OCI-LY7 (cell line): ENCODE measurements at regions not wholly inside any gene's neighbourhood (a gene's known extent, or its start where the extent isn't known, plus 50 kb on each side); places are given as distances from the start of the nearest gene placed in this dataset.

Experiments
- BruUV-seq: library from RNA; stranded (reverse); fragments of 400-500 nt; replicated peaks from 2 replicates; lab custom pipeline; 2021; lab: Mats Ljungman, UMichigan
- CTCF ChIA-PET: fragments of 300-600 bp; sonication (Branson Sonifier 250); formaldehyde crosslinking; loops from one replicate; lab custom pipeline; 2022; ENCODE audit warnings: antibody characterized with exemption; ENCODE audit not compliant: unreplicated experiment; lab: Charles Lee
- POLR2A ChIA-PET: fragments of 300-600 bp; sonication (Branson Sonifier 250); formaldehyde crosslinking; loops from one replicate; lab custom pipeline; 2022; ENCODE audit warnings: antibody characterized with exemption; lab: Charles Lee
- DNase-seq: peaks from one replicate; pipeline ENCODE4 v3.0.0-alpha.2; 2015; ENCODE audit warnings: low spot score
- H2AFZ ChIP-seq: fragments of 200-600 bp; sonication (generic), shearing (Covaris generic); 2 replicates; pipeline ENCODE4 v1.6.1; 2014; ENCODE audit warnings: mild to moderate bottlenecking, antibody characterized with exemption, low read length, moderate library complexity
- H3K27ac ChIP-seq: fragments of 200-600 bp; sonication (generic); 2 replicates; pipeline ENCODE4 v1.5.1; 2014; ENCODE audit warnings: mixed run types, low read depth, mild to moderate bottlenecking, moderate library complexity, low read length, inconsistent platforms; ENCODE audit not compliant: poor library complexity, severe bottlenecking
- H3K36me3 ChIP-seq: fragments of 200-600 bp; sonication (generic); 2 replicates; pipeline ENCODE4 v1.6.1; 2014; ENCODE audit warnings: mild to moderate bottlenecking, antibody characterized with exemption, low read length, moderate library complexity, mixed read lengths; ENCODE audit not compliant: insufficient read depth
- H3K4me1 ChIP-seq: fragments of 200-600 bp; sonication (generic); 2 replicates; pipeline ENCODE4 v1.5.1; 2014; ENCODE audit warnings: mild to moderate bottlenecking, low read length; ENCODE audit not compliant: insufficient read depth, poor library complexity, severe bottlenecking
- H3K4me2 ChIP-seq: fragments of 200-600 bp; sonication (generic); 2 replicates; pipeline ENCODE4 v1.6.1; 2014; ENCODE audit warnings: mild to moderate bottlenecking, low read length
- H3K4me3 ChIP-seq: fragments of 200-600 bp; sonication (generic); 2 replicates; pipeline ENCODE4 v1.5.1; 2014; ENCODE audit warnings: mild to moderate bottlenecking, low read depth, low read length; ENCODE audit not compliant: poor library complexity, severe bottlenecking
- H3K79me2 ChIP-seq: fragments of 200-600 bp; sonication (generic); 2 replicates; pipeline ENCODE4 v1.6.1; 2016; ENCODE audit warnings: low read depth, mild to moderate bottlenecking, low read length, moderate library complexity, mixed read lengths; ENCODE audit not compliant: insufficient read depth
- H3K9me2 ChIP-seq: fragments of 200-600 bp; sonication (generic); 2 replicates; pipeline ENCODE4 v1.6.1; 2016; ENCODE audit warnings: mild to moderate bottlenecking, low read length, mixed read lengths; ENCODE audit not compliant: insufficient read depth
- H3K9me3 ChIP-seq: fragments of 200-600 bp; sonication (generic); 2 replicates; pipeline ENCODE4 v1.6.1; 2014; ENCODE audit warnings: mild to moderate bottlenecking, mixed run types, low read length, mixed read lengths
- H4K20me1 ChIP-seq: fragments of 200-600 bp; sonication (generic); 2 replicates; pipeline ENCODE4 v1.6.1; 2014; ENCODE audit warnings: mild to moderate bottlenecking, antibody characterized with exemption, low read length, moderate library complexity, mixed read lengths; ENCODE audit not compliant: insufficient read depth
- EZH2phosphoT487 ChIP-seq: fragments of 200-600 bp; sonication (generic); IDR thresholded peaks from 2 replicates; pipeline ENCODE4 v1.6.1; 2018; ENCODE audit warnings: low read depth, borderline replicate concordance, mild to moderate bottlenecking, mixed run types, antibody characterized with exemption, low read length, moderate library complexity, mixed read lengths
- intact Hi-C: fragments of 100-400 bp; cut with micrococcal nuclease; formaldehyde crosslinking; loops from one replicate; pipeline ENCODE4 v1.10.0; 2022; ENCODE audit not compliant: unreplicated experiment
- TF ChIP-seq, protein P1 (sequence below): fragments of 200-600 bp; sonication (generic); conservative IDR thresholded peaks from 2 replicates; pipeline ENCODE4 v1.5.1; 2014; ENCODE audit warnings: mild to moderate bottlenecking, antibody characterized with exemption, low read length, moderate library complexity, mixed read lengths

DNA sequence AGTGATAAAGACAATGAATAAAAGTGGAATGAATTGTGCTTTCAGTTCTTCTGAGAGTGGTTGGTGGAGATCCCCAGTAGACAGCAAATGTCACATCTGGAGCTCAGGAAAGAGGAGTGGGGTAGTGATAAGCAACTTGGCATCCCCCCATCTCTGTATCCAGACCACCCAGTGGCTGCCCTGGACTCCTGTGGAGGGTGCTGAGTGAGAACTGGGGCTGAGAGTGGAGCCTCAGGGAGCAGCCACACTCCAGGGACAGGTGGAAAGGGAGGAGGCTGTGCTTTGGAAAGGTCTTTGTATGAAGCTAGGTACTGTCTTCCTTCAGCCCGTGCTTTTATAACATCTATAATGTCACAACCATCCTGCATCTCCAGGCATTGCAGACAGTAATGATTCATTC is 85.6 kb upstream of the RASGRF1 start:
- no TSS peak for BruUV-seq
- H3K4me3 ChIP-seq, result no peak overlapping the region
- H3K9me3 ChIP-seq, result no peaks in the 10 kb centered on the region
- H3K79me2 ChIP-seq, result no peaks in the 10 kb centered on the region
- H3K4me1 ChIP-seq, result no peaks in the 10 kb centered on the region
- no peak overlapping the region for H3K4me2 ChIP-seq
- no peaks in the 10 kb centered on the region for H3K36me3 ChIP-seq
- CTCF ChIA-PET, result no interaction called here
- no peak overlapping the region for H2AFZ ChIP-seq
- H4K20me1 ChIP-seq, result no peaks in the 10 kb centered on the region
- H3K27ac ChIP-seq, result no peak overlapping the region
- TF ChIP-seq EZH2phosphoT487, result no peak
- TF ChIP-seq, protein P1, sequence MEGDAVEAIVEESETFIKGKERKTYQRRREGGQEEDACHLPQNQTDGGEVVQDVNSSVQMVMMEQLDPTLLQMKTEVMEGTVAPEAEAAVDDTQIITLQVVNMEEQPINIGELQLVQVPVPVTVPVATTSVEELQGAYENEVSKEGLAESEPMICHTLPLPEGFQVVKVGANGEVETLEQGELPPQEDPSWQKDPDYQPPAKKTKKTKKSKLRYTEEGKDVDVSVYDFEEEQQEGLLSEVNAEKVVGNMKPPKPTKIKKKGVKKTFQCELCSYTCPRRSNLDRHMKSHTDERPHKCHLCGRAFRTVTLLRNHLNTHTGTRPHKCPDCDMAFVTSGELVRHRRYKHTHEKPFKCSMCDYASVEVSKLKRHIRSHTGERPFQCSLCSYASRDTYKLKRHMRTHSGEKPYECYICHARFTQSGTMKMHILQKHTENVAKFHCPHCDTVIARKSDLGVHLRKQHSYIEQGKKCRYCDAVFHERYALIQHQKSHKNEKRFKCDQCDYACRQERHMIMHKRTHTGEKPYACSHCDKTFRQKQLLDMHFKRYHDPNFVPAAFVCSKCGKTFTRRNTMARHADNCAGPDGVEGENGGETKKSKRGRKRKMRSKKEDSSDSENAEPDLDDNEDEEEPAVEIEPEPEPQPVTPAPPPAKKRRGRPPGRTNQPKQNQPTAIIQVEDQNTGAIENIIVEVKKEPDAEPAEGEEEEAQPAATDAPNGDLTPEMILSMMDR, result no peak
- POLR2A ChIA-PET, result no interaction called here
- no peak for DNase-seq
- no peaks in the 10 kb centered on the region for H3K9me2 ChIP-seq
- intact Hi-C loops, result no loop called here

DNA sequence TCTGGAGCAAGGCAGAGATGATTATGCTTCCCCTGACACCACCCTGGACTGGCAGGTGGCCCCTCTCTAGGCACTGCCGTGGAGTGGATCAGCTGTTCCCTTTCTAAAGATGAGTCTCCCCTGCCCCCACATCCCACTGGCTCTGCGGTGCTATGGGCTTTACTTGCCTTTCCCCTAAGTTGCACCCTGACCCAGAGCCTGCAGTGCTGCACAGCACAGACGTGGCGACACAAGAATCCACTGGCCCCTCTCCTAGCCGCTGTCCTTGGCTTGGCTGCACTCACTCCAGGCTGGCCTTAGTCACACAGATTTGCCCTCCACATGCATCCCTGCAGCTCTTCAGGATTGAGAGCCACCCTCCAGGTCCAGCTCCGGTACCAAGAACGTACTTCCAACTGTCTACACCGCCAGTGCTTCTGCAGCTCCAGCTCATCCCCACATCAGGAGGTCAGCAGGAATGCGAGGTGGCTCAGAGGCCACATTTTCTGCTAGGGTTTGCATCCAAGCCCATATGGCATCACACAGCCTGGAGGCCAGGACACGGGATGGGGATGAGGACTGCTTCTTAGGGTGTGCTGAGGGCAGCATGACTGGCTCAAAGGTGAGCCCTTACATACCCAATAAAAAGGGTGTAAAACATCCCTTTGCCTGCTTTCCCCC is 82.4 kb upstream of the RASGRF1 start:
- H3K4me1 ChIP-seq, result no peaks in the 10 kb centered on the region
- H3K4me2 ChIP-seq, result no peak overlapping the region
- H3K36me3 ChIP-seq, result no peaks in the 10 kb centered on the region
- no peak for DNase-seq
- H3K79me2 ChIP-seq, result no peaks in the 10 kb centered on the region
- H3K4me3 ChIP-seq, result no peak overlapping the region
- ChIA-PET POLR2A (no interaction called here), CTCF (interaction anchor here (1.6 kb wide), 1 partner anchor 11 kb away, joined by 7 read pairs; no protein-coding TSS in a partner anchor)
- BruUV-seq, result no TSS peak
- no peak overlapping the region for H3K27ac ChIP-seq
- TF ChIP-seq, protein P1, result no peak
- TF ChIP-seq EZH2phosphoT487, result no peak
- no peaks in the 10 kb centered on the region for H4K20me1 ChIP-seq
- no peaks in the 10 kb centered on the region for H3K9me3 ChIP-seq
- H2AFZ ChIP-seq, result no peak overlapping the region
- intact Hi-C loops, result no loop called here
- H3K9me2 ChIP-seq, result no peaks in the 10 kb centered on the region

DNA sequence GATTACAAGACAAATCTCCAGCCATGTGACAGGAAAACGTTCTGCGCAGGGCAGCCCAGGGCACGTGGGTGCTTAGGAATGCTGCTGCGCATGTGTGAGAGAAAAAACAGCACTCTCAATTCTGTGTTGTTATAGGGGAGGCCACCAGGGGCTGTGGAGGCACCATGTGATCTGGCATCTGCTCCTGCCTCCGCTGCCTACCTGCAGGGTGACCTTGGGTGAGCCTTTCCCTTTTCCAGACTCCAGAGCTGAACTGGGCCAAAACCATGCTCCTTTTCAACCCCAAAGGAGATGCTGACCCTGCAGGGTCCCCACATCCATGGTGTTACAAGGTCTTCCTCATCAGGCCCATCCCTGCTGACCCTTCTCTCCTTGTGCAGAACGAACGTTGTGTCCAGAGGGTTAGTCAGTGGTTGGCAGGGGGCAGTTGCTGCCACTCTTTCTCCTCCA is 81.5 kb upstream of the RASGRF1 start:
- Histone ChIP-seq H4K20me1 (no peaks in the 10 kb centered on the region), H3K36me3 (no peaks in the 10 kb centered on the region), H3K9me2 (no peaks in the 10 kb centered on the region), H3K4me3 (no peak overlapping the region), H3K4me1 (no peaks in the 10 kb centered on the region), H3K9me3 (no peaks in the 10 kb centered on the region), H3K4me2 (no peak overlapping the region), H3K27ac (no peak overlapping the region), H3K79me2 (no peaks in the 10 kb centered on the region), H2AFZ (no peak overlapping the region)
- POLR2A ChIA-PET, result no interaction called here
- no TSS peak for BruUV-seq
- TF ChIP-seq, protein P1, result no peak
- no peak for TF ChIP-seq EZH2phosphoT487
- CTCF ChIA-PET, result no interaction called here
- DNase-seq, result no peak
- intact Hi-C loops, result no loop called here
